Gastrocnemius medialis (tissue), 4 donors: ENCODE measurements at regions not wholly inside any gene's neighbourhood (a gene's known extent, or its start where the extent isn't known, plus 50 kb on each side); places are given as distances from the start of the nearest gene placed in this dataset.

Experiments used
- ATAC-seq, 2 donors: fragments of 150-250 bp; one replicate each; pipeline ENCODE4 v1.9.1; 2016
- DNase-seq, 2 donors: peaks; one replicate each; pipeline ENCODE4 v3.0.0-alpha.2; 2019
- H3K27ac ChIP-seq, 4 donors: fragments of 200-600 bp; sonication (generic); 1 replicate in 1 of 4; 2 replicates in 3 of 4; pipeline ENCODE4 v1.5.1; 2016 to 2018; ENCODE audit warnings: mild to moderate bottlenecking in 2 of 4, moderate library complexity in 1 of 4
- H3K27me3 ChIP-seq, 3 donors: fragments of 200-600 bp; sonication (generic) in 2 of 3; 1 replicate in 1 of 3; 2 replicates in 2 of 3; pipeline versions ENCODE4 v1.5.1 to v1.6.0; 2016 to 2019; ENCODE audit warnings: mild to moderate bottlenecking in 1 of 3, moderate library complexity in 1 of 3
- H3K36me3 ChIP-seq, 2 donors: fragments of 200-600 bp; sonication (generic) in 1 of 2; one replicate each; pipeline ENCODE4 v1.5.1; 2017 to 2018
- H3K4me1 ChIP-seq, 2 donors: fragments of 200-600 bp; sonication (generic) in 1 of 2; one replicate each; pipeline ENCODE4 v1.5.1; 2016 to 2017; ENCODE audit warnings: mild to moderate bottlenecking in 2 of 2
- H3K4me3 ChIP-seq, 4 donors: fragments of 200-600 bp; sonication (generic) in 3 of 4; 1 replicate in 1 of 4; 2 replicates in 3 of 4; pipeline ENCODE4 v1.5.1; 2016 to 2019; ENCODE audit warnings: mild to moderate bottlenecking in 2 of 4
- H3K9me3 ChIP-seq, 3 donors: fragments of 200-600 bp; sonication (generic) in 2 of 3; 1 replicate in 1 of 3; 2 replicates in 2 of 3; pipeline ENCODE4 v1.5.1; 2016 to 2019
- CTCF ChIP-seq, 5 experiments: fragments of 450-650 bp in 3 of 5; fragments of 200-600 bp in 2 of 5; sonication (generic) in 2 of 5; IDR thresholded peaks in 4 of 5; conservative IDR thresholded peaks in 1 of 5; 1 replicate in 4 of 5; 2 replicates in 1 of 5; pipeline ENCODE4 v1.5.1; 2016 to 2019; ENCODE audit warnings: antibody characterized with exemption in 5 of 5, mild to moderate bottlenecking in 3 of 5, moderate library complexity in 3 of 5
- POLR2A ChIP-seq, 2 donors: fragments of 450-650 bp; IDR thresholded peaks; one replicate each; pipeline ENCODE4 v1.6.1; 2017; ENCODE audit warnings: antibody characterized with exemption in 2 of 2, mild to moderate bottlenecking in 2 of 2, moderate library complexity in 2 of 2
- in situ Hi-C, 4 donors: fragments of 200-750 bp; cut with MboI; loops; one replicate each; pipeline versions ENCODE4 v1.15.0 to v1.8.0; 2017; ENCODE audit warnings: low sequenced_read_pairs in 4 of 4
- intact Hi-C: fragments of 100-400 bp; cut with DNase I; formaldehyde crosslinking; loops from one replicate; pipeline ENCODE4 v1.15.1; 2023; ENCODE audit warnings: low total_unique reads

GRCh38 chrX:20656721-20657120 is 390.0 kb upstream of the RPS6KA3 start:
- no peaks in the 10 kb centered on the region for H3K4me1 ChIP-seq
- in situ Hi-C loops, result no loop called here
- intact Hi-C loops, result no loop called here

GRCh38 chrX:20654596-20655106 is 387.9 kb upstream of the RPS6KA3 start:
- no peaks in the 10 kb centered on the region for H3K36me3 ChIP-seq
- in situ Hi-C loops, result no loop called here
- H3K27ac ChIP-seq, result no peak overlapping the region
- no peak for DNase-seq
- no peaks in the 10 kb centered on the region for H3K27me3 ChIP-seq
- no peak for TF ChIP-seq POLR2A (IDR thresholded peaks at IDR 0.05)
- no peak for TF ChIP-seq CTCF (IDR thresholded peaks at IDR 0.05 in 4 of 5, conservative IDR thresholded peaks at IDR 0.05 in 1 of 5)
- H3K9me3 ChIP-seq, result no peaks in the 10 kb centered on the region
- ATAC-seq, result no peak
- no peaks in the 10 kb centered on the region for H3K4me1 ChIP-seq
- H3K4me3 ChIP-seq, result no peak overlapping the region
- intact Hi-C loops, result no loop called here

More at GRCh38 chrX:20656721-20657120, 390.0 kb upstream of the RPS6KA3 start:
- no peak for ATAC-seq
- no peak for TF ChIP-seq CTCF (IDR thresholded peaks at IDR 0.05 in 4 of 5, conservative IDR thresholded peaks at IDR 0.05 in 1 of 5)
- no peak for TF ChIP-seq POLR2A (IDR thresholded peaks at IDR 0.05)
- H3K36me3 ChIP-seq, result no peaks in the 10 kb centered on the region
- H3K9me3 ChIP-seq, result no peaks in the 10 kb centered on the region
- H3K27me3 ChIP-seq, result no peaks in the 10 kb centered on the region
- no peak overlapping the region for H3K4me3 ChIP-seq
- H3K27ac ChIP-seq, result no peak overlapping the region
- no peak for DNase-seq

DNA sequence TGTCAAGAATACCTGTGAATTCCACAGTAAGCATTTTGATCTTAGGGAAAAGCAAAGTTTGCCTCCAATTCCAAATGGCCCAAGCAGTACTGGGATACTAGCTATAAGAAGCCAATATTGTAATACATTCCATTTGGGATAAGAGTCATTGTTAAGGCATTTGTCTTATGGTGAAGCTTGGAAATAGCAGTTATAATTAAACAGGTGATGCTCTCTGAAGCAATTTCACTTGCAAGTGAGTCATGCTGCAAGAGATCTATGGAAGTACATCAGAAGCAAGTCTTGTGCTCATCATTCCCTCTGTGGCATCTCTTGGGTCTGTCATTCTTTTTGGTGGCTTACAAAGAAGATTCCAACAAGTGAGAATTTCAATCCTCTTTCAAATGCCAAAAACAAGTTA is 386.4 kb upstream of the RPS6KA3 start:
- intact Hi-C loops, result no loop called here
- no peak for TF ChIP-seq POLR2A (IDR thresholded peaks at IDR 0.05)
- no peak for TF ChIP-seq CTCF (IDR thresholded peaks at IDR 0.05 in 4 of 5, conservative IDR thresholded peaks at IDR 0.05 in 1 of 5)
- Histone ChIP-seq H3K4me1 (no peaks in the 10 kb centered on the region), H3K36me3 (no peaks in the 10 kb centered on the region), H3K27me3 (no peaks in the 10 kb centered on the region), H3K27ac (no peak overlapping the region), H3K9me3 (no peaks in the 10 kb centered on the region), H3K4me3 (no peak overlapping the region)
- in situ Hi-C loops, result no loop called here
- ATAC-seq, result no peak
- DNase-seq, result no peak

DNA sequence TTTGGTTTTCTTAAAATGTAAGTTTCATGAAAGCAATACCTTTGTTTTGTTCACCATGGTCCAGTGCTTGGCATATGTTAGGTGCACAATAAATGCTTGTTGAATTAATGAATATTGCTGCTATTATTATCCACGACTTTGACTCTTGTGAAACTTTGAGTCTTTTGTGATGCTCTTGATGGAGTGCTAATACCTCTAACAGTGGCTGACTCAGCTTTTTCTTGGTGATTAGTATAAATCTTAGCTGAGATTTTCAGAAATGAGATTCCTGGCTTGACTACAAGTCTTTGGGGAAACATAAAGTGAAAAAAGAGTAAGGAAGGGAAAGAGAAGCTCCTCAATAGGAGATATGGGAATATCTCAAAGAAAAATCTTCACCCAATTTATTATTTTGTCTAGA is 375.2 kb upstream of the RPS6KA3 start:
- ATAC-seq (no peak), DNase-seq (no peak)
- no peak overlapping the region for H3K27ac ChIP-seq
- H3K9me3 ChIP-seq, result no peaks in the 10 kb centered on the region
- intact Hi-C loops, result no loop called here
- no peak overlapping the region for H3K4me3 ChIP-seq
- in situ Hi-C loops, result no loop called here
- TF ChIP-seq CTCF (IDR thresholded peaks at IDR 0.05 in 4 of 5, conservative IDR thresholded peaks at IDR 0.05 in 1 of 5), result no peak
- no peaks in the 10 kb centered on the region for H3K4me1 ChIP-seq
- H3K27me3 ChIP-seq, result no peaks in the 10 kb centered on the region
- no peaks in the 10 kb centered on the region for H3K36me3 ChIP-seq

- in situ Hi-C loops, result no loop called here
- H3K27ac ChIP-seq, result no peak overlapping the region
- no peaks in the 10 kb centered on the region for H3K9me3 ChIP-seq
- no peak for ATAC-seq
- no peak for DNase-seq
- H3K4me3 ChIP-seq, result no peak overlapping the region
- H3K36me3 ChIP-seq, result no peaks in the 10 kb centered on the region
- TF ChIP-seq POLR2A (IDR thresholded peaks at IDR 0.05), result no peak
- no peak for TF ChIP-seq CTCF (IDR thresholded peaks at IDR 0.05 in 4 of 5, conservative IDR thresholded peaks at IDR 0.05 in 1 of 5)
- H3K4me1 ChIP-seq, result no peaks in the 10 kb centered on the region
- H3K27me3 ChIP-seq, result no peaks in the 10 kb centered on the region
- intact Hi-C loops, result no loop called here
These were observed 372.4 kb upstream of the RPS6KA3 start for GRCh38 chrX:20639115-20639514.
